DOHH2 (cell line): ENCODE measurements at regions not wholly inside any gene's neighbourhood (a gene's known extent, or its start where the extent isn't known, plus 50 kb on each side); places are given as distances from the start of the nearest gene placed in this dataset.

ENCODE experiments used
- CTCF ChIP-seq: fragments of 200-600 bp; sonication (generic); IDR thresholded peaks from one replicate; pipeline ENCODE4 v1.5.1; 2014; ENCODE audit warnings: antibody characterized with exemption, mild to moderate bottlenecking, low read depth, low read length; ENCODE audit not compliant: poor library complexity, severe bottlenecking
- EZH2phosphoT487 ChIP-seq: fragments of 200-600 bp; sonication (generic); IDR thresholded peaks from 2 replicates; pipeline ENCODE4 v1.6.1; 2017; ENCODE audit warnings: borderline replicate concordance, mild to moderate bottlenecking, antibody characterized with exemption, low read length, moderate library complexity, mixed read lengths

GRCh38 chr17:22278302-22279275 is 586.3 kb downstream of the KCNJ18 start:
- TF ChIP-seq CTCF (no peak), EZH2phosphoT487 (no peak)
